Tibial artery (tissue), 4 donors: ENCODE measurements at regions not wholly inside any gene's neighbourhood (a gene's known extent, or its start where the extent isn't known, plus 50 kb on each side); places are given as distances from the start of the nearest gene placed in this dataset.

ENCODE experiments used
- DNase-seq, 2 donors: peaks; one replicate each; pipeline ENCODE4 v3.0.0-alpha.2; 2019
- H3K27ac ChIP-seq, 2 donors: fragments of 200-600 bp; sonication (generic) in 1 of 2; 1 replicate in 1 of 2; 2 replicates in 1 of 2; pipeline ENCODE4 v1.5.1; 2018 to 2019; ENCODE audit warnings: mild to moderate bottlenecking in 1 of 2
- H3K27me3 ChIP-seq, 2 donors: fragments of 200-600 bp; sonication (generic) in 1 of 2; one replicate each; pipeline versions ENCODE4 v1.5.1 to v1.6.0; 2016 to 2019
- H3K36me3 ChIP-seq, 3 donors: fragments of 200-600 bp; sonication (generic) in 2 of 3; one replicate each; pipeline ENCODE4 v1.5.1; 2016 to 2019; ENCODE audit warnings: mild to moderate bottlenecking in 2 of 3
- H3K4me1 ChIP-seq, 4 donors: fragments of 200-600 bp; sonication (generic) in 2 of 4; 1 replicate in 3 of 4; 2 replicates in 1 of 4; pipeline ENCODE4 v1.5.1; 2016 to 2019
- H3K4me3 ChIP-seq, 2 donors: fragments of 200-600 bp; sonication (generic) in 1 of 2; 1 replicate in 1 of 2; 2 replicates in 1 of 2; pipeline ENCODE4 v1.5.1; 2018 to 2019; ENCODE audit warnings: mild to moderate bottlenecking in 2 of 2
- H3K9me3 ChIP-seq, 3 donors: fragments of 200-600 bp; sonication (generic) in 1 of 3; one replicate each; pipeline ENCODE4 v1.5.1; 2016 to 2019
- intact Hi-C: fragments of 100-400 bp; cut with DNase I; formaldehyde crosslinking; loops from one replicate; pipeline ENCODE4 v1.15.0; 2023; ENCODE audit warnings: low total_unique reads
- TF ChIP-seq, protein P1 (sequence below), 2 experiments: fragments of 200-600 bp in 1 of 2; fragments of 450-650 bp in 1 of 2; IDR thresholded peaks; one replicate each; pipeline ENCODE4 v1.5.1; 2017 to 2019; ENCODE audit warnings: antibody characterized with exemption in 2 of 2, mild to moderate bottlenecking in 1 of 2, moderate library complexity in 1 of 2

DNA sequence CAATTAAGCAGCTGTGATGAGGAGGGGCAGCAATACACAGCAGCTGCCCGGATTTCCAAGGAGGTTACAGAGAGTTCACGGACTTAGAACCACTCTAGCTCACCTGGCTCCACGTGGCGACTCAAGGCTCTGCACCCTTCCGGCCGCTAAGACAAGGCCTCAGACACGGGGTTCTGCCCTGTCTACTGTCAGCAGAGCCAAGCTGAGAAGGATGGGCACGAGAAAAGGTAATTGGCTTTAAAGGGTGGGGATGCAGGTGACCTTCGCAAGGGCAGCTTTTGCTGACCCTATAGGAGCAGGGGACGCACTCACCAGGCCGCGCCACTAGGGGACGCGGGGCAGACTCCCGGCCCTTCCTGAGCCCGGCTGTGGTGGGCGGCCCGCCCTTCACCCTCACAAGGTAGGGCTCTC, 152.4 kb downstream of the KIF20B start:
- H3K4me1 ChIP-seq = no peaks in the 10 kb centered on the region
- intact Hi-C loops = no loop called here

DNA sequence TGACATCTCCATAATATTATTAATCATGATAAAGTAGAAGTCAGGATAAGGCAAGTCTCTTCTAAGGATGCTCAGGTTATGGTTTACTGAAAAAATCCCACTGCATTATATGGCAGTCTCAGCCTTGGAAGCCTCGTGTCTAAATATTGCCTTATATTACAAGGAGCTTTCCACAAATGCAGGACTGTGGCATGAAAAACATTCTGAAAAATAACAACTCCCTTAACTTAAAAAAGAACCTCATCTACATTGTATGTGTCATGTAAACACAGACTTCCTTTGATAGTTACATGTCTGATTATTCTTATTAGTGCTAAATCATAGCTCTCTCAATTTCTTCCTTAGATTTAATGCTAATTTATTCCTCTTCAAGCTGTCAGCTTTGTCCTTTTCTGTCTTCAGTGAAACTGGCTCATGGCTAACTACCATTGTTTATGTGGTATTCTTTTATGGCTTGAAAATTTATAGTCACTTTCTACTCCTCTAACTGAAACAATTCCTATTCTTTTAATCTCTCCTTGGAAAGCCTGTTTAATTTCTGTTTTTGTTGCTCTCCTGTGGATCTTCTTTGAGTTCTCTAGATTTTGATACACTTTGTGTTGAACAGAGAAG, 156.1 kb downstream of the KIF20B start:
- H3K4me1 ChIP-seq = no peaks in the 10 kb centered on the region
- no peaks in the 10 kb centered on the region for H3K9me3 ChIP-seq
- DNase-seq = no peak
- intact Hi-C loops = no loop called here
- TF ChIP-seq, protein P1, sequence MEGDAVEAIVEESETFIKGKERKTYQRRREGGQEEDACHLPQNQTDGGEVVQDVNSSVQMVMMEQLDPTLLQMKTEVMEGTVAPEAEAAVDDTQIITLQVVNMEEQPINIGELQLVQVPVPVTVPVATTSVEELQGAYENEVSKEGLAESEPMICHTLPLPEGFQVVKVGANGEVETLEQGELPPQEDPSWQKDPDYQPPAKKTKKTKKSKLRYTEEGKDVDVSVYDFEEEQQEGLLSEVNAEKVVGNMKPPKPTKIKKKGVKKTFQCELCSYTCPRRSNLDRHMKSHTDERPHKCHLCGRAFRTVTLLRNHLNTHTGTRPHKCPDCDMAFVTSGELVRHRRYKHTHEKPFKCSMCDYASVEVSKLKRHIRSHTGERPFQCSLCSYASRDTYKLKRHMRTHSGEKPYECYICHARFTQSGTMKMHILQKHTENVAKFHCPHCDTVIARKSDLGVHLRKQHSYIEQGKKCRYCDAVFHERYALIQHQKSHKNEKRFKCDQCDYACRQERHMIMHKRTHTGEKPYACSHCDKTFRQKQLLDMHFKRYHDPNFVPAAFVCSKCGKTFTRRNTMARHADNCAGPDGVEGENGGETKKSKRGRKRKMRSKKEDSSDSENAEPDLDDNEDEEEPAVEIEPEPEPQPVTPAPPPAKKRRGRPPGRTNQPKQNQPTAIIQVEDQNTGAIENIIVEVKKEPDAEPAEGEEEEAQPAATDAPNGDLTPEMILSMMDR (IDR thresholded peaks at IDR 0.05) = no peak
- H3K4me3 ChIP-seq = no peak overlapping the region
- no peaks in the 10 kb centered on the region for H3K36me3 ChIP-seq
- no peak overlapping the region for H3K27ac ChIP-seq
- no peaks in the 10 kb centered on the region for H3K27me3 ChIP-seq

More for the DNA sequence above, 152.4 kb downstream of the KIF20B start:
- no peaks in the 10 kb centered on the region for H3K9me3 ChIP-seq
- TF ChIP-seq, protein P1 (IDR thresholded peaks at IDR 0.05) = no peak
- H3K36me3 ChIP-seq = no peaks in the 10 kb centered on the region
- no peak overlapping the region for H3K4me3 ChIP-seq
- no peak for DNase-seq
- no peak overlapping the region for H3K27ac ChIP-seq
- H3K27me3 ChIP-seq = no peaks in the 10 kb centered on the region

DNA sequence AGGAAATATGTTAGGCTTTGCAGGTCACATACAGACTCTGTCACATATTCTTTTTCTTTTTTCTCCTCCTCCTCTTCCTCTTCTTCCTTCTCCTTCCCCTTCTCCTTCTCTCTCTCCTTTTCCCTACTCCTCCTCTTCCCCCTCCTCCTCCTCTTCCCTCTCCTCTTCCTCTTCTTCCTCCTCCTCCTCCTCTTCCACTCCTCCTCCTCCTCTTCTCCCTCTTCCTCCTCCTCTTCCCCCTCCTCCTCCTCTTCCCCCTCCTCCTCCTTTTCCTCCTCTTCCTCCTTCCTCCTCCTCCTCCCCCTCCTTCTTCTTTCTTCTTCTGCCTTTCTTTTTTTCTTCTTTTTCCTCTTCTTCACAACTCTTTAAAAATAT, 159.8 kb downstream of the KIF20B start:
- H3K4me1 ChIP-seq = no peaks in the 10 kb centered on the region
- H3K4me3 ChIP-seq = no peak overlapping the region
- H3K36me3 ChIP-seq = no peaks in the 10 kb centered on the region
- no peak overlapping the region for H3K27ac ChIP-seq
- no peaks in the 10 kb centered on the region for H3K9me3 ChIP-seq
- TF ChIP-seq, protein P1 (IDR thresholded peaks at IDR 0.05) = no peak
- intact Hi-C loops = no loop called here
- H3K27me3 ChIP-seq = no peaks in the 10 kb centered on the region
- no peak for DNase-seq

DNA sequence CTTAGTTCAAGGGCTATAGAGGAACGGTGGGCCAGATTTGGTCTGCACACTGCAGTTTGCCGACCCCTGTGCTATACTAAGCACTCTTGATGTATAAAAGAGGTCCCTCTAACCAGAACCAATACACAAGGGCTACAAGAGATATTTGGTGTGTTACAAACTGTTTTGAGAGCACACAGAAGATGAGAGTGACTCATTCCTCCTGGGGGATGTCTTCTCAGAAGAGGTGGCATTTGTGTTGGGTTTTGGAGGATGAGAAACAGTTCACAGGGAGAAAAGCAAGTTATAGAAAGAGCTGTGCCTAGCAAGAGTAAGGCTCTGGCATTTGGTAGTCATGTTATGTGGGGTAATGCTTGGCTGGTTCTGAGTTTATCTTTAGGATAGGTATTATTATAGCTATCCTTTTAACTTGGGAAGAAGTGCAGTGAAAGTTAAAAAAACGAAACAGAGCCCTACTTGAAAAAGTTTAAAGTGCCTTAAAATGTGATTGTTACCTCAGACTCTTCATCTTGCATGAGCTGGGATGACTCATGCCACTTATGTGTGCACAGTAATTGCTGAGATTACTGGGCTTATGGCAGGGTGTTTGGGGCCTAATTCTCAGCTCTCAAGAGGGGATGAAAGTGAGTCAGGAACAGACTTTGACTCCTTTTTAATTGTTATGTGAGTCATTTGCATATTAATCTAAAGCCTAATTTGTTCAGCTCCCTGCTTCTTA, 160.4 kb downstream of the KIF20B start:
- TF ChIP-seq, protein P1 (IDR thresholded peaks at IDR 0.05) = no peak
- Histone ChIP-seq H3K27me3 (no peaks in the 10 kb centered on the region), H3K36me3 (no peaks in the 10 kb centered on the region), H3K4me3 (no peak overlapping the region), H3K4me1 (no peaks in the 10 kb centered on the region), H3K27ac (no peak overlapping the region), H3K9me3 (no peaks in the 10 kb centered on the region)
- no peak for DNase-seq
- intact Hi-C loops = no loop called here

DNA sequence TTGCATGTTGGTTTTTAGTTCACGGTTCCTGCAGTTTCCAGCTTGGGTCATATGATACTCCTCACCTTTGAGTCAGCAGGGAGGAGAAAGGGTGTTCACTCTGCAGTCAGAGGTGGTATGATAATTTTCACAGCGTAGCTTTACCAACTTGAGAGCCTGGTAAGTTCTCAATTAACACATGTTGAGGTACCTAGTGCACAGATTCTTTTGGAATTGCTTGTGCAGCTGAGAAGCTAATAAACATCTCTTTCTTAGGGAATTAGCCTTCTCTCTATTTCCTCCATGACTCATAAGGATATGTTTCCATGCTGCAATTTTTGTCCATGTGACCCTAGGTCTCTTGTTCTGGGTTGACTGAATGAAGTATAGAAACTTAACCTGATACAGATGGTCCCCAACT, 166.6 kb downstream of the KIF20B start:
- intact Hi-C loops = no loop called here
- no peak overlapping the region for H3K4me3 ChIP-seq
- H3K27me3 ChIP-seq = no peaks in the 10 kb centered on the region
- TF ChIP-seq, protein P1 (IDR thresholded peaks at IDR 0.05) = no peak
- DNase-seq = no peak
- H3K9me3 ChIP-seq = no peaks in the 10 kb centered on the region
- H3K4me1 ChIP-seq = peaks cover 0 to 26% (median 8%) of the 10 kb centered on the region in 4 donors
- H3K36me3 ChIP-seq = no peaks in the 10 kb centered on the region
- no peak overlapping the region for H3K27ac ChIP-seq
